GM19455 (cell line): ENCODE measurements at regions not wholly inside any gene's neighbourhood (a gene's known extent, or its start where the extent isn't known, plus 50 kb on each side); places are given as distances from the start of the nearest gene placed in this dataset.
"Not testable (repeated sequence)": the region's sequence is repeated elsewhere in the genome, so short reads cannot be mapped to it uniquely, and the experiment has no call there.

Source experiments
- ATAC-seq: cut with Tn5 transposase; IDR thresholded peaks from one replicate; pipeline ENCODE4 v1.9.1; 2021; ENCODE audit not compliant: unreplicated experiment

DNA sequence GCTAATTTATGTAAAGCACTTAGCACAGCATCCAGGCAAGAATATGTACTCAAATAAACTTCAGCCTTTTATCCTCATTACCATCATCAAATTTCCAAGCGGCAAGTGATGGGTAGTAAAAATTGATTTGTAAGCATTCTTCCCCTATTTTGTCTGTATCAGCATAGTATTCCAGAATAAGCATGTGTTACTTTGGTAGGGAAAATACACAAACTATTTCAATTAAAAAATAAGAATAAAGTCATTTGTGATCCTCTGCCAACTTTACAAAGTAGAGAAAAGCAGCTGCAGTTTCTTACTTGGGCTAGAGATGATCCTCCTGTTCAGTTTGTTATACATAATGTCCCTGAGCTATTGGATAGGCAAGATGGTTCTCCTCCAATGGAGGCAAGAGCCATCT, 493.2 kb downstream of the ZEB2 start:
- ATAC-seq: no peak

- no peak for ATAC-seq
Measured at GRCh38 chr2:144020047-144020446, 499.9 kb downstream of the ZEB2 start.

DNA sequence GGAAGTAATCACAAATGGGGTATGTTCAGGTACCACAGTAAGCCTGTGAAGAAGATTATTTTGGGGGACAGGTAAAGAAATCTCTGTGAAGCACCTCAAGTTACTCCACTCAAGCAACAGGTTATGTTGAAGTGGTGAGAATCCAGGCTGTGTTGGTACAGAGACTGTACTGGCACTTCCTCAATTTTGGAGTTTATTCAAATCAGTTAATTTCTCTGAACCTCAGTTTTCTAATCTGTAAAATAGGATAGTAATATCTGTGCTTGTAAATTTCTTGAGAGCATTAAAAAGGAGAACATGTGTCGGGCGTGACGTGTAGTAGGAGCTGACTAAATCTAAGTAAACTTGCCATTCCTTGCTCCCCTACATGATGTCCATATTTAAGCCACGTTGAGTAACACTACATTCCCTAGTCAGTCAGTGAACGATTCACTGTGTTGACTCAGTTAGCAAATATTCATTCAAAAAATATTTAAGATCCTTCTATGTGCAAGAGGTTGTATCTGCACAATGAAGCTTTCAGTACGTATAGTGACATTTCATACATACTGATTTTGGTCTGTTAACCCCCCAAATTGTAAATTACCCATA, 504.2 kb downstream of the ZEB2 start:
- no peak for ATAC-seq

DNA sequence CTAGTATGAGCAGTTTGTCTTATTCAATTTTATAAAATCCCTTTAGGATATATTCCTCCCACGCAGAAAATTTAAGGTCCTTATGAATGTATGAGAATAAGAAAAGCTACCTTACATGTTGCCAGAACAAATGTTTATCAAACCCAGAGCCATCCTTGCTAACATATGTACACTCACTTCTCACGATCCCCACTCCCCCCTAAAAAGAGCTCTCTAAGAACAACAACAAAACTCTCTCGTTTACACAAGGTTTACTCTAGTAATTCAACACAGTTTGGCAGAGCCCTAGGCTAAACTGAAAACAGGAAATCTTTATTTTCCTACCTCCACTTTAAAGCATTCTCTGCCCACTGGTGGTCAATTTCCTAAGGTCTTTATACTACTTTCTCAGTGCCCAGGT, 504.9 kb downstream of the ZEB2 start:
- no peak for ATAC-seq

GRCh38 chr2:144014103-144014502, 505.8 kb downstream of the ZEB2 start:
- ATAC-seq: no peak

- no peak for ATAC-seq
Measured at GRCh38 chr2:144012304-144012703, 507.6 kb downstream of the ZEB2 start.

DNA sequence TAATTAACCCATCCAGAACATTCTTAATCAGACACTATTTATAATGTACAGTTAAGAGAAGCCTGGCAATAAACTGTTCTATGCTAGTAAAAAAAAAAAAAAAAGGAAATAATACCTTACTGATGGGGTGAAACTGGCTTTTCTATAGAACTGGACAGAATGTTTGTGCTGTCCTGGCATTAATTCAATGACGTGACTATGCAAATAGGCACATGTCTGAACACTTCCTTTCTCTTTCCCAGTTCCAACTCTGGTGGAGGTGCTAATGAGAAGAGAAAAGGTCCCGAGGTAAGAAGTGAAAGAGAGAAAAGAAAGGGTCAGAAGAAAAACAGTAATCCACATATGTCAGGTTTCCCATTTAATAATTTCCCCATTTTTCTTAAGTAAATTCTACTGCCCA, 508.4 kb downstream of the ZEB2 start:
- no peak for ATAC-seq

- no peak for ATAC-seq
Measured at GRCh38 chr2:144011098-144011497, 508.8 kb downstream of the ZEB2 start.

DNA sequence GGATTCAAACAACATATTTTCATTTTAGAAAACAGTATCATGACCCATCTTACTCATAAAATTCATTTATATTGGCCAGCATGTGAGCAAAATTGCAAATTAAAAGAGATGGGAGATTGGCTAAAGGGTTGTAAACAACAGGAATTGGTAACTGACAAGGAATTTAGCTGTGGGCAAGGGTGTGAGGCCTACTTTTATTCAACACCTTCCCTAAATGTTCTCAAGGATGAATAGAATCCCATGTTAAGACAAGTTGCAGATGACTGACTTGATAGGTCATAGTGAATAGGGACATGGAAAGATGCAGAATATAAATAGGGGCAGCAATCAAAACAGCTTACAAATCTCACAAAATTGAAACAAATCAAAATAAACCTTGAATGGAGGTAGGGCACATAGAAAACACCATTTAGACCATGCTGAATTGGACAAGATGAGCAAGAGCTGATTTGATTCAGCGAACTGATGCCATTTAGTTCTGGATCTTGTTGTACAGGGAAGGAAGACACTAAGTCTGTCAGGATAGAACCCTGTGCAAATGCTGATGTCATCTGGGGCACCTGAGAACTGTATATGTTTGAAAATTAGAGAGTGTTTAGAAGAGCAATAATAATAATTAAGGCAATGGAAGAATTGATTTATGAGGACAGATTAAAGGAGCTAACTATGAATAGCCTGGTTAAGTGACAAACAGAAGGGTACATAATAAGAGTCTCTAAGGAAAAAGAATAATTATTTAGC, 509.7 kb downstream of the ZEB2 start:
- ATAC-seq: no peak

DNA sequence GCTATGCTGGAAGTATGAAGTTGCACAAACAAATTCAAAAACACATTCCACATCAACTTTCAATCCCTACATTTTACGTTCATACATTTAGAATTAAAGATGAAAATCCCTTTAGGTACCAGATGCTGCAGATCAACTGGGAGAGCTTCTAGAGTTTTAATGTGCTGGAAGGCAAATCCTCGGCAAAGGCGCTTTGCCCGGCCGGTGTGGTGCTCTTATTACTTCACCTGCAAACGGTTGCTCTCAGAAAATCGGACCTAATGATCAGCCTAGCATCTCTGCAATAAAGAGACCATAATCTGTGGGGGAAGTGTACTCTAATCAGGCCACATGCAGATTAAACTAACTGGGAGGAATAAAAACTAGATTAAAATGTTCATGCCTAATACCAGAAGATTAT, 513.8 kb downstream of the ZEB2 start:
- ATAC-seq: no peak

GRCh38 chr2:144004742-144005141, 515.2 kb downstream of the ZEB2 start:
- ATAC-seq: no peak

DNA sequence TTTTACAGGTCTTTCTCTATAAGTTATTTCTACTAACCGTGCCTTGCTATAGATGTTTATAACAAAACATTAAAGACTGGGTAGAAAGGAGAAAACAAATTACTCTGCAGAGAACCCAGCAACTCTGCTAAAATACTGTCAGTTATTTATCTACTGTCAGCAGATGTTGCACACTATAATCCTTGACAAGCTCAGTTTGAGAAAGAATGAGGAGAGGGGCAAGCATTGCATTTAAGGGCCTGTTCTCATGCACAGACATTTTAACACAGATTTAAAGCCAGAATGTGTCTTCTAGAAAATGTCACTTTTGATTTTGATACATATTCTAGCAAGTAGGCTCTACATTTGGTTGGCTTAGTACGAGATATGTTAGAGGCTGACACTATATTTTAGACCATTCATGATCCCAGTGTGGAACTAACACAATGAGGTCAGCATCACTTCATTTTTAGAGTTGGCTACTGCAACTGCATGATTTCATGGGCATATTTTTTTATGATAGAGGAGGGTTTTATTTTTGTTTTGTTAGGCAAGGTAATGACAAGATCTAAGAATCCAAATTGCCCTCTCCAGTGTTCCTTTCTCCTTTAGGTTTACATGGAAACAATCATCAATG, 516.4 kb downstream of the ZEB2 start:
- no peak for ATAC-seq

- no peak for ATAC-seq
Measured at GRCh38 chr2:143996974-143997373, 522.9 kb downstream of the ZEB2 start.

- ATAC-seq: no peak
Measured at GRCh38 chr2:143994961-143995360, 525.0 kb downstream of the ZEB2 start.

DNA sequence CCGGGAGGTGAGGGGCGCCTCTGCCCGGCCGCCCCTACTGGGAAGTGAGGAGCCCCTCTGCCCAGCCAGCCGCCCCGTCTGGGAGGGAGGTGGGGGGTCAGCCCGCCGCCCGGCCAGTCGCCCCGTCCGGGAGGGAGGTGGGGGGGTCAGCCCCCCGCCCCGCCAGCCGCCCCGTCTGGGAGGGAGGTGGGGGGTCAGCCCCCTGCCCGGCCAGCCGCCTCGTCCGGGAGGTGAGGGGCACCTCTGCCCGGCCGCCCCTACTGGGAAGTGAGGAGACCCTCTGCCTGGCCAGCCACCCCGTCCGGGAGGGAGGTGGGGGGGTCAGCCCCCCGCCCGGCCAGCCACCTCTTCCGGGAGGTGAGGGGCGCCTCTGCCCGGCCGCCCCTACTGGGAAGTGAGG, 528.3 kb downstream of the ZEB2 start:
- not testable (repeated sequence) for ATAC-seq

- ATAC-seq: no peak
Measured at GRCh38 chr2:143988082-143988481, 531.8 kb downstream of the ZEB2 start.

DNA sequence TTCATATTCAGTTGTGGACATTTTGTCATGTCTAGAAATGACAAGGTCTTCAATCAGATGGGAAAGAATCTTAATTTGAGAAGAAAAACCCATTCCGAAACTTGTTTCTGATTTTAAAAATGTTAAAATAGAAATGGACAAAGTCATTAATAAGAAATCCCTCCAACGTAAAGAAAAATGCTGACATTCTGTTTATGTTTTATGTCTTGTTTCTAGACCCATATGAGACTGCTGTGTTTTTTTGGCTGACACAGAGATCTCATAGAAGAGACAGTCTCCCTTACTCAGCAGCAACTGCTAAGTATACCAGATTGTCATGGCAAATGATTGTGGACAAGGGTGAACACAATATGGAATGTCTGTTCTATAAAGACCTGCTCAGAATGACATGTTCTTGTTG, 538.5 kb downstream of the ZEB2 start:
- no peak for ATAC-seq

DNA sequence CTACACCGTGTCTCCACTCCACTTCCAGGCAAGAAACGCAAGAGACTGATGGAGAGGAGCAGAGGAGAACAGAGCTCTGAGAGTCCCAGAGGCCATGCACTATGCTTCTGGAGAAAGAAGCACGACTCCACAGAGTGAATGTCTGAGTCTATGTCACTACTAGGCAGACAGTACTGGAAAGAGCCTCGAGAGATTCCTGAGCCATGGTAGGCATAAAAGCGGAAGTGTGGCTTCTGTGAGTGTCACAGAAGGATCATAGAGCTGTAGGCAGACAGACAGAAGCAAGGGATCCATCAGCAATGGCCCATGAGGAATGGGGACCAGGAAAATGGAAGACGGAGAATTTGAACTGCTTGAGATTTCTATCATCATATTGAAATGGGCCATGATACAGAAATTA, 542.6 kb downstream of the ZEB2 start:
- ATAC-seq: no peak

- ATAC-seq: no peak
Measured at GRCh38 chr2:143975216-143975615, 544.7 kb downstream of the ZEB2 start.

- no peak for ATAC-seq
Measured at GRCh38 chr2:143974262-143974661, 545.7 kb downstream of the ZEB2 start.

GRCh38 chr2:143968860-143969259, 551.1 kb downstream of the ZEB2 start:
- no peak for ATAC-seq

DNA sequence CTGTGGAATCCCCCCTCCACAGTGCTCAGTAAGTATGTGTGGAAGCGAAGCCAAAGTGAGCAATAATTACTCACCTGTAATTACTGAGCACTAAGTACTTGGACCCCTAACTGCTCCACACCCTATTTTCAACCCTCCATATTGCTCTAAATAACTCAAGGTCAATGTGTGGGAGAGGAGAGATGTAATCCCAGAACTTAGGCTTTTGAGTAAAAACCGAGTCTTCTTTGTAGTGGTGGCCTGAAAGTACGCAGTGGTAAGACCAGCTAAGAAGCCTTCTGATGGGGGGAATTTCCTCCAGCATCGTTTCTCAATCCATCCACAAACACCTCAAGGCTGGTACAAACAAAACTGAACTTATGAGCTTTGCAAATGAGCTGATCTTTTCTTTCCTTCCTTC, 551.6 kb downstream of the ZEB2 start:
- ATAC-seq: no peak
